Keratinocyte (primary cell): ENCODE measurements at regions not wholly inside any gene's neighbourhood (a gene's known extent, or its start where the extent isn't known, plus 50 kb on each side); places are given as distances from the start of the nearest gene placed in this dataset.

Source experiments
- DNase-seq: peaks from one replicate; pipeline ENCODE4 v3.0.0-alpha.2; 2011; ENCODE audit warnings: low read depth, missing footprints, low spot score
- FAIRE-seq: peaks from 2 replicates; lab custom pipeline; 2011; peaks lifted over from hg19 to GRCh38; lab: Jason Lieb, UNC
- H2AFZ ChIP-seq: 2 replicates; pipeline ENCODE4 v1.6.0; 2012; ENCODE audit warnings: low read length, control low read depth, inconsistent platforms; ENCODE audit not compliant: control insufficient read depth
- H3K27ac ChIP-seq: 2 replicates; pipeline ENCODE4 v1.5.1; 2011; ENCODE audit warnings: low read length; ENCODE audit not compliant: control insufficient read depth, insufficient read depth
- H3K27me3 ChIP-seq: 3 replicates; pipeline ENCODE4 v1.6.0; 2011; ENCODE audit warnings: low read length; ENCODE audit not compliant: control insufficient read depth, insufficient read depth; ENCODE audit errors: extremely low read depth
- H3K36me3 ChIP-seq, 2 experiments: 2 replicates in 1 of 2; 3 replicates in 1 of 2; pipeline ENCODE4 v1.5.1; 2011; ENCODE audit warnings: low read length in 2 of 2, mild to moderate bottlenecking in 1 of 2; ENCODE audit not compliant: control insufficient read depth in 2 of 2, insufficient read depth in 2 of 2; ENCODE audit errors: extremely low read depth in 1 of 2
- H3K4me1 ChIP-seq: 3 replicates; pipeline ENCODE4 v1.5.1; 2011; ENCODE audit warnings: low read length; ENCODE audit not compliant: control insufficient read depth, insufficient read depth; ENCODE audit errors: extremely low read depth
- H3K4me2 ChIP-seq: 3 replicates; pipeline ENCODE4 v1.6.0; 2011; ENCODE audit warnings: low read depth, low read length; ENCODE audit not compliant: control insufficient read depth, insufficient read depth; ENCODE audit errors: extremely low read depth
- H3K4me3 ChIP-seq, 3 experiments: fragments of 200-600 bp in 1 of 3; sonication (generic) in 1 of 3; 2 replicates in 2 of 3; 3 replicates in 1 of 3; pipeline ENCODE4 v1.5.1; 2011 to 2016; ENCODE audit warnings: low read length in 3 of 3, mild to moderate bottlenecking in 3 of 3, control low read depth in 2 of 3, inconsistent platforms in 1 of 3, low read depth in 1 of 3, mixed read lengths in 1 of 3, mixed run types in 1 of 3, moderate library complexity in 1 of 3; ENCODE audit not compliant: control insufficient read depth in 2 of 3, insufficient read depth in 2 of 3; ENCODE audit errors: extremely low read depth in 1 of 3
- H3K79me2 ChIP-seq: 2 replicates; pipeline ENCODE4 v1.6.0; 2012; ENCODE audit warnings: low read length; ENCODE audit not compliant: control insufficient read depth, insufficient read depth
- H3K9ac ChIP-seq: 3 replicates; pipeline ENCODE4 v1.6.0; 2011; ENCODE audit warnings: low read length; ENCODE audit not compliant: control insufficient read depth, insufficient read depth; ENCODE audit errors: extremely low read depth
- H3K9me1 ChIP-seq: 3 replicates; pipeline ENCODE4 v1.6.0; 2011; ENCODE audit warnings: low read length; ENCODE audit not compliant: control insufficient read depth, insufficient read depth; ENCODE audit errors: extremely low read depth
- H3K9me3 ChIP-seq: 2 replicates; pipeline ENCODE4 v1.5.1; 2012; ENCODE audit warnings: low read depth, low read length; ENCODE audit not compliant: control insufficient read depth
- H4K20me1 ChIP-seq: 3 replicates; pipeline ENCODE4 v1.6.0; 2011; ENCODE audit warnings: low read length; ENCODE audit not compliant: control insufficient read depth, insufficient read depth; ENCODE audit errors: extremely low read depth
- CTCF ChIP-seq, 3 experiments: IDR thresholded peaks in 1 of 3; conservative IDR thresholded peaks in 1 of 3; optimal IDR thresholded peaks in 1 of 3; 2 replicates in 2 of 3; 3 replicates in 1 of 3; pipeline versions ENCODE3 to v1.5.1; 2011; ENCODE audit warnings: low read length in 3 of 3, mild to moderate bottlenecking in 3 of 3, moderate library complexity in 2 of 3, control low read depth in 1 of 3, inconsistent platforms in 1 of 3; ENCODE audit not compliant: insufficient read depth in 2 of 3; ENCODE audit errors: extremely low read depth in 1 of 3
- EZH2 ChIP-seq: IDR thresholded peaks from one replicate; pipeline ENCODE4 v1.6.1; 2012; ENCODE audit warnings: inconsistent platforms, mild to moderate bottlenecking, low read length, moderate library complexity
- dilution Hi-C: fragments of 300-500 bp; cut with MboI; formaldehyde crosslinking; loops from one replicate; pipeline ENCODE4 v1.7.0; 2020; ENCODE audit warnings: low sequenced_read_pairs; ENCODE audit not compliant: extremely low pct_ligation_motif_present

DNA sequence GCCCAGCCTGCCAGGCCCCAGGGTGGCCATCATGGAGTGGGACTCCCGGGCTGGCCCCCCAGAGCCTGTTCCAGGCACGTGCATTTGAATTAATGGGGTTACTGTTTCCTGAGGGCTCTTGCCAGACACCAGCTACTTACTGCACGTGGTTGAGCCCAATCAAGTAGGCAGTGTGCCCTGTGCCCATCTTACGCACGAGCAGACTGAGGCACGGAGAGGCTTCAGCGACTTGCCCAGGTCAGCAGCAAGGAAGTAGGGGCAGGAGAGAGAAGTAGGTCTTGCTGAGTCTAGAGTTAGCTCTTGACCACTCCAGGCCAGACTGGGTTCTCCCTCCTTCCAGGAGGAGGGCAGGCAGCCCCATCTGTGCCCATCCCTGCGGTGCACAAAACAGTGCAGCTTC lies 67.7 kb downstream of the DIO3 start:
- Histone ChIP-seq H4K20me1 (no peaks in the 10 kb centered on the region), H3K9me3 (no peaks in the 10 kb centered on the region), H3K36me3 (no peaks in the 10 kb centered on the region), H2AFZ (peak overlapping the region; percentile 72), H3K27ac (no peak overlapping the region), H3K27me3 (peaks cover 3% of the 10 kb centered on the region), H3K9ac (no peak overlapping the region), H3K4me2 (peak overlapping the region; percentile 54), H3K9me1 (no peaks in the 10 kb centered on the region), H3K4me1 (peaks cover 5% of the 10 kb centered on the region), H3K4me3 (peak overlapping the region in 1 of 3 experiments; percentile 23), H3K79me2 (no peaks in the 10 kb centered on the region)
- no peak for DNase-seq
- TF ChIP-seq EZH2, result no peak
- TF ChIP-seq CTCF (optimal IDR thresholded peaks at IDR 0.05 in 1 of 3, IDR thresholded peaks at IDR 0.05 in 1 of 3, conservative IDR thresholded peaks at IDR 0.05 in 1 of 3; ENCODE audit: extremely low read depth in 1 of 3, insufficient read depth in 2 of 3, low read length in 3 of 3), result no peak
- no peak for FAIRE-seq
- dilution Hi-C loops, result no loop called here

DNA sequence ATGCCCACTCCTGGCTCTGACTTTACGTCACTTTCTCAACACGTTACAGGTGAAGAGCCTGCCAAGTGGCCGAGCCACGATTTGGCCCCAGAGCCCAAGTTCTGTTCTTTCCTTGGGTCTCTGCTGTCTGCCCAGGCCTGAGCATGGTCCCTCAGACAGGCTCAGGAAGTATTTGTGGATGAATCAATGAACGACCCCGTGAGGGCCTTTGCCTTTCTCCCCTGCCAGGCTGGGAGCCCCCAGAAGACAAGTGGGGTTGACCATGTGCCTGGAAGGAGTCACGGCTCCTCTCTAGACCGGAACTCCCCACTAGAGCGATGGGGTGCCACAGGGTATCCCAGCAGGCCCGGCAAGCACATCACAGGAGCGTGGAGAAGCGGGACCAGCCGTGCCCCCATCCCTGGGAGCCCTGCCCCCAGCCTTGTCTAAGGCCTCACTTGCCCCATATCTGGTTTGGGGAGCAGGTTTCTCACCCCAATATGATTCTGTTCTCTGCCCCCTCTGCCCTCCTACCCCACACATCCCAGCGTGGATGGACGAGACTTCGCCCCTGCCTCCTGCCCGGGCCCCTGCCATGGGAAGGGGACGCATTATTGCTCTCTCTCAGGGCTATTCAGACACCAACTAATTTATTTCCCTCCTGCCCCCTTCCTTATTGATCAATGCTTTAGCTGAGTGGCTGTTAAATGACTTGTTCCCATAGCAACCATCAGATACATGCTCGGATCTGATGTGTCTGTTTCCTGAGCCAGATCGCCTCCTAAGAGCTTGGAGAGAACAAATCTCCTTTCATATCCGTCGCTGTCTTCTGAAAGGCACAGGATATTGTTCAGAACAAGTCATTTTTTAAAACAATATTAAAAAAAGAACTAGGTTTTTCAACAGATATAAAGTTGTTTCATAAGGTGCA lies 69.0 kb downstream of the DIO3 start:
- H4K20me1 ChIP-seq, result no peaks in the 10 kb centered on the region
- no peaks in the 10 kb centered on the region for H3K9me1 ChIP-seq
- DNase-seq (no peak), FAIRE-seq (no peak)
- no peak overlapping the region for H3K9ac ChIP-seq
- no peaks in the 10 kb centered on the region for H3K79me2 ChIP-seq
- dilution Hi-C loops, result no loop called here
- H3K9me3 ChIP-seq, result no peaks in the 10 kb centered on the region
- TF ChIP-seq CTCF (optimal IDR thresholded peaks at IDR 0.05 in 1 of 3, IDR thresholded peaks at IDR 0.05 in 1 of 3, conservative IDR thresholded peaks at IDR 0.05 in 1 of 3; ENCODE audit: extremely low read depth in 1 of 3, insufficient read depth in 2 of 3, low read length in 3 of 3) (no peak), EZH2 (no peak)
- H2AFZ ChIP-seq, result no peak overlapping the region
- no peak overlapping the region for H3K4me3 ChIP-seq
- H3K4me1 ChIP-seq, result peaks cover 5% of the 10 kb centered on the region
- H3K27me3 ChIP-seq, result peaks cover 3% of the 10 kb centered on the region
- H3K27ac ChIP-seq, result no peak overlapping the region
- H3K4me2 ChIP-seq, result no peak overlapping the region
- no peaks in the 10 kb centered on the region for H3K36me3 ChIP-seq
